ENCODE measurements at regions not wholly inside any gene's neighbourhood (a gene's known extent, or its start where the extent isn't known, plus 50 kb on each side); places are given as distances from the start of the nearest gene placed in this dataset.

DNA sequence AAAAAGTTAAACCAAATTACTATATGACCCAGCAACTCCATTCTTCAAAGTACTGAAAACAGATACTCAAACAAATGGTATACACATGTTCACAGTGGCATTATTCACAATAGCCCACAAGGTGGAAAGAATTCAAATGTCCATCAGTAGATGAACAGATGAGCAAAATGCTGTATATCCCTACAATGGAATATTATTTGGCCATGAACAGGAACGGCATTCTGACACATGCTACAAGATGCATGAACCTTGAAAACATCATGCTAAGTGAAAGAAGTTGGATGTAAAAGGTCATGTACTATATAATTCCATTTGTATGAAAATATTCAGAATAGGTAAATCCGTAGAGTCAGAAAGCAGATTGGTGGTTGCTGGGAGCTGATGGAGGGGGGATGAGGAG, 73.5 kb upstream of the XYLT1 start:
- DNase-seq (ENCODE audit: low read depth) = no peak
- in situ Hi-C loops (cut with HindIII; ENCODE audit: low pct_unique_long_range_greater_than_20kb, low sequenced_read_pairs) = no loop called here

DNA sequence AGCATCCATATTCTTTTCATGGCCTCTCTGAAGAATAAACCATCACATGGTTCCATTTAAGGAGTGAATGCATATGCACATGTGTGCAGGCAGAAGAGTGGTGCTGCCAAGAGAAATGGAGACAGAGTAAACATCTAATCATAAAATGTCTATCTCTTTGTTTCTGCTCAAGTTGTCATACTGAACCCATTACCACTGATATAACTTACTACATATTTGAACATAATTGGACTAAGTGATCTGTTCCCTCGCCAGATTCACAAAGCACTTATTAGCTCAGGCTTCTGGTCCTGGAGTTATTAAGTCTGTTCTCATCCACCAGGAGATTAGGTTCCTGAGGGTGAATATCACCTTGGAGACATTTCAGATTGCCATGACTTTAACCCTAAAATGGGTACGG, 72.3 kb upstream of the XYLT1 start:
- DNase-seq (ENCODE audit: low read depth) = no peak
- in situ Hi-C loops (cut with HindIII; ENCODE audit: low pct_unique_long_range_greater_than_20kb, low sequenced_read_pairs) = no loop called here

GRCh38 chr16:17541324-17541723, 70.6 kb upstream of the XYLT1 start:
- DNase-seq (ENCODE audit: low read depth) = no peak
- in situ Hi-C loops (cut with HindIII; ENCODE audit: low pct_unique_long_range_greater_than_20kb, low sequenced_read_pairs) = no loop called here

DNA sequence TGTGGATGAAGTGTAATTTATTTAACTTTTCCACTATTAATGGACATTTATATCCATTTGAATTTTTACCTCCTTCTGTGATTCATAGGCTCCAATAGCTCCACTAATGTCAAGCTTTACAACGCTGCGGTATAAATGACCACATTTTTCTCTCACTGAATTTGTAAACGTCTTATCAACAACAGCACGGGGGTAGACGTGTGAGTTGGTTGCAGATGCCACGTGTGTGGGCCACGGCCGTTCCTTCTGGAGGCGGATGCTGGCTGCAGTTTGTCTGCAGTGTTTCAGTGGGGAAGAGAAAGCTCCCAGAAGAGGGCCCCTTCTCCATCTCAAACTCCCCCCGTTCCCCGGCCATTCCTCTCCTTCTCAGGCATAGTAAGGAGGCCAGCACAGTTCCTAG, 68.2 kb upstream of the XYLT1 start:
- no peak for DNase-seq (ENCODE audit: low read depth)
- in situ Hi-C loops (cut with HindIII; ENCODE audit: low pct_unique_long_range_greater_than_20kb, low sequenced_read_pairs) = no loop called here

- in situ Hi-C loops (cut with HindIII; ENCODE audit: low pct_unique_long_range_greater_than_20kb, low sequenced_read_pairs) = no loop called here
- no peak for DNase-seq (ENCODE audit: low read depth)
Measured at GRCh38 chr16:17532338-17532995, 61.7 kb upstream of the XYLT1 start.

DNA sequence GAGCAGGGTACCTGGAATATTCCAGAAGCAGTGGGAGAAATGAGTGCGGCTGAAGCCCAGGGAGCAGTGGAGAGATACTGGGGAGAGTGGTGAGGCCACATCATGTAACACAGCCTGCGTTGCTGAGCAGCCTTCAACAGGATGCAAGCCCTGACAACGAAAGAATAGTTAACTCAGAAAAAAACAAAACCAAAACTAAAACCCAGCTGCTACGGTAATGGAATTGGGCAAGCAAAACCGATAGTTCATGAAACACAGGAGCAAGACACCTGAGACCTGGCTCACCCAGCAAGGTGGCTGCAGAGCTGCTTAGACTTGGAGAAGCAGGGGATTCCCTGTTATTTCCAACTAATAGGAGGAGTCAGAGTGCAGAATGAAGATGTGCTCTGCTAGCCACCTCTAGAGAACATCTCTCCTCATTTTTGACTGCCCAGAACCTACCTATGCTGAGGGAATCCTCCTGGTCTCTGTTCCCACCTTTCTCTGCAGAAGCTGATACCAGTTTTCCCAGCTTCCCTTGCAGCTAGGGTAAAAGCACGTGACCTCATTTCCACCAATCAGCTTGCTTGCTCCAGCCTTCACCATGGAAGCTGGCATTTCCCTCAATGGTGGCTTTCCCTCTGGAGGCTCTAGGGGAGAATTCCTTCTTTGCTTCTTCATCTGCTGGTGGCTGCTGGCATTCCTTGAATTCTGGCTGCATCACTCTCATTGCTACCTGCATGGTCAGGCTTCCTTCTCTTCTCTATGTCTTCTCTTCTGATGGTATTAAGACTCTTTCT, 59.4 kb upstream of the XYLT1 start:
- in situ Hi-C loops (cut with HindIII; ENCODE audit: low pct_unique_long_range_greater_than_20kb, low sequenced_read_pairs) = no loop called here
- no peak for DNase-seq (ENCODE audit: low read depth)

GRCh38 chr16:17526956-17527937, 56.5 kb upstream of the XYLT1 start:
- in situ Hi-C loops (cut with HindIII; ENCODE audit: low pct_unique_long_range_greater_than_20kb, low sequenced_read_pairs) = no loop called here
- no peak for DNase-seq (ENCODE audit: low read depth)

GRCh38 chr16:17524656-17525055, 53.9 kb upstream of the XYLT1 start:
- in situ Hi-C loops (cut with HindIII; ENCODE audit: low pct_unique_long_range_greater_than_20kb, low sequenced_read_pairs) = no loop called here
- no peak for DNase-seq (ENCODE audit: low read depth)

- no peak for DNase-seq (ENCODE audit: low read depth)
- in situ Hi-C loops (cut with HindIII; ENCODE audit: low pct_unique_long_range_greater_than_20kb, low sequenced_read_pairs) = no loop called here
Measured at GRCh38 chr16:17520561-17520960, 49.8 kb upstream of the XYLT1 start.

Data from Caki2 (cell line).